22Rv1 (cell line): ENCODE measurements at regions not wholly inside any gene's neighbourhood (a gene's known extent, or its start where the extent isn't known, plus 50 kb on each side); places are given as distances from the start of the nearest gene placed in this dataset.

Source experiments
- ZFX ChIP-seq: fragments of 450-650 bp; IDR thresholded peaks from 2 replicates; pipeline ENCODE4 v1.6.1; 2017; ENCODE audit warnings: antibody characterized with exemption, borderline replicate concordance
- TF ChIP-seq, protein P1 (sequence below): fragments of 450-650 bp; IDR thresholded peaks from 2 replicates; pipeline ENCODE4 v1.5.1; 2017; ENCODE audit warnings: mild to moderate bottlenecking

DNA sequence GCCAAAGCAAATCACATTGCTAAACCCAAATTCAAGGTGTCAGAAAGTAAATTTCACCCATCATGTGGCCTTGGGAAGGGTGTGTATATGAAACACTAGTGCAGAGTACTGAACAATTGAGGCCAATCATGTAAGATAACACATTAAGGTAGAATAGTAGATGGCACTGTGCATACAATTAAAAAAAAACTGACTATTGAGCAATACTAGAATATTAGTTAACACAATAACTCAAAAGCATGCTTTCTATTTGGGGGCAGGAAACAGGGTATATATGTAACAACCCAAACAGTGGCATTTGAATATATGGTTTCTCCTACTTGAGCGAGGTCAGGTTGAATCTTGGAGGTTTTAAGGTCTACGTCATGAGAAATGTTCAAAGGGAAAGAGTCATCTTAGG lies 63.0 kb upstream of the DYNLRB2 start:
- TF ChIP-seq, protein P1, sequence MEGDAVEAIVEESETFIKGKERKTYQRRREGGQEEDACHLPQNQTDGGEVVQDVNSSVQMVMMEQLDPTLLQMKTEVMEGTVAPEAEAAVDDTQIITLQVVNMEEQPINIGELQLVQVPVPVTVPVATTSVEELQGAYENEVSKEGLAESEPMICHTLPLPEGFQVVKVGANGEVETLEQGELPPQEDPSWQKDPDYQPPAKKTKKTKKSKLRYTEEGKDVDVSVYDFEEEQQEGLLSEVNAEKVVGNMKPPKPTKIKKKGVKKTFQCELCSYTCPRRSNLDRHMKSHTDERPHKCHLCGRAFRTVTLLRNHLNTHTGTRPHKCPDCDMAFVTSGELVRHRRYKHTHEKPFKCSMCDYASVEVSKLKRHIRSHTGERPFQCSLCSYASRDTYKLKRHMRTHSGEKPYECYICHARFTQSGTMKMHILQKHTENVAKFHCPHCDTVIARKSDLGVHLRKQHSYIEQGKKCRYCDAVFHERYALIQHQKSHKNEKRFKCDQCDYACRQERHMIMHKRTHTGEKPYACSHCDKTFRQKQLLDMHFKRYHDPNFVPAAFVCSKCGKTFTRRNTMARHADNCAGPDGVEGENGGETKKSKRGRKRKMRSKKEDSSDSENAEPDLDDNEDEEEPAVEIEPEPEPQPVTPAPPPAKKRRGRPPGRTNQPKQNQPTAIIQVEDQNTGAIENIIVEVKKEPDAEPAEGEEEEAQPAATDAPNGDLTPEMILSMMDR, result no peak
- no peak for TF ChIP-seq ZFX
